NCI-H1417 (cell line): ENCODE measurements at regions not wholly inside any gene's neighbourhood (a gene's known extent, or its start where the extent isn't known, plus 50 kb on each side); places are given as distances from the start of the nearest gene placed in this dataset.
"Not testable (repeated sequence)": the region's sequence is repeated elsewhere in the genome, so short reads cannot be mapped to it uniquely, and the experiment has no call there.

Source experiments
- DNase-seq, 3 experiments: peaks; one replicate each; lab custom pipeline; 2025; lab: John Stamatoyannopoulos, UW

- DNase-seq, result no peak
Observed at GRCh38 chr5:10017786-10018185, 231.9 kb downstream of the ATPSCKMT start.

GRCh38 chr5:10016559-10016958, 233.1 kb downstream of the ATPSCKMT start:
- peak in 2 of 3 experiments; percentile 19 to 21 for DNase-seq

DNA sequence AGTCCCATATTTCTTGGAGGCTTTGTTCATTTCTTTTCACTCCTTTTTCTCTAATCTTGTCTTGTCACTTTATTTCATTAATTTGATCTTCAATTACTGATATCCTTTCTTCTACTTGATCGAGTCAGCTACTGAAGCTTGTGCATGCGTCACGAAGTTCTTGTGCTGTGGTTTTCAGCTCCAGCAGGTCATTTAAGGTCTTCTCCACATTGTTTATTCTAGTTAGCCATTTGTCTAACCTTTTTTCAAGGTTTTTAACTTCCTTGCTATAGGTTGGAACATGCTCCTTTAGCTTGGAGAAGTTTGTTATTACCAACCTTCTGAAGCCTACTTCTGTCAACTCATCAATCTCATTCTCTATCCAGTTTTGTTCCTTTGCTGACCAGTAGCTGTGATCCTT, 234.0 kb downstream of the ATPSCKMT start:
- not testable (repeated sequence) for DNase-seq

GRCh38 chr5:10009802-10010201, 239.9 kb downstream of the ATPSCKMT start:
- no peak for DNase-seq

DNA sequence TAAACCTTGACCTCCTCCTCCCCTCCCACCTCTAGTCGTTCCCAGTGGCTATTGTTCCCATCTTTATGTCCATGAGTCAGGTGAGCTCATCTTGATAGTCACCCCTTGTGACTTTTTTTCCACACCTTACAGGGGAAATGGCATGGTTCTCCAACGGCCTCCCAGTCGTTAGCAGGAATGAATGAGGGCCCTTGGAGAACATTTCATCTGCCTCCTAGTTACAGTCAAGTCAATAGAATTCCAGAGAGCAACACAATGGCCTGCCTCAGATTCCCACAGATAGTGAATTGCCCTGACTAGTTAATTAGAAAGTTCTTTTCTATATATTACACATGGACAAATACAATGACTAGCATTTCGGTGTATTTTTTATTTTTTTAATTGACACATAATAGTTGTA, 262.6 kb downstream of the ATPSCKMT start:
- DNase-seq, result no peak

- peak in 2 of 3 experiments; percentile 20 to 81 for DNase-seq
Observed at GRCh38 chr5:9977070-9977469, 272.6 kb downstream of the ATPSCKMT start.

- no peak for DNase-seq
Observed at GRCh38 chr5:9976621-9977020, 273.1 kb downstream of the ATPSCKMT start.

GRCh38 chr5:9972059-9972458, 277.6 kb downstream of the ATPSCKMT start:
- no peak for DNase-seq

DNA sequence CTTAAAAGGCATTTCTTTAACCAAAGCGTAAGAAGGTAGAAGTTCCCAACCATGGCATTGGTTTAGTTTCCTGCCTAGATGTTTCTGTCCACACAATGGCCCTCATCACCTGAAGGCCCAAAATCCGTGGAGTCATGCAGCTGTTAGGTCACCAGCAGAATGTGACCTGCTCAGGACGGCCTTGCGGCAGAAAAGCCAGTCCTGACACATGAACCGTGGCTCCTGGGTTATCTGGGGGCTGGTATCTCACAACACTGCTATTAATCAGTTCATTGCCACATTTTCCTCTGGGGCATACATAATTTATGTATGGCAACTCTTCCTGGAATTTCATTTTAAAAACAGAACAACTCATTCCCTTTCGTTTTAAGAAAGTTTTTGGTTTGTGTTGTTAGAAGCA, 278.4 kb downstream of the ATPSCKMT start:
- no peak for DNase-seq

- no peak for DNase-seq
Observed at GRCh38 chr5:9958914-9959313, 290.8 kb downstream of the ATPSCKMT start.

GRCh38 chr5:9957214-9957613, 292.5 kb downstream of the ATPSCKMT start:
- DNase-seq, result peak in 1 of 3 experiments; percentile 94

- no peak for DNase-seq
Observed at GRCh38 chr5:9956725-9957124, 293.0 kb downstream of the ATPSCKMT start.

DNA sequence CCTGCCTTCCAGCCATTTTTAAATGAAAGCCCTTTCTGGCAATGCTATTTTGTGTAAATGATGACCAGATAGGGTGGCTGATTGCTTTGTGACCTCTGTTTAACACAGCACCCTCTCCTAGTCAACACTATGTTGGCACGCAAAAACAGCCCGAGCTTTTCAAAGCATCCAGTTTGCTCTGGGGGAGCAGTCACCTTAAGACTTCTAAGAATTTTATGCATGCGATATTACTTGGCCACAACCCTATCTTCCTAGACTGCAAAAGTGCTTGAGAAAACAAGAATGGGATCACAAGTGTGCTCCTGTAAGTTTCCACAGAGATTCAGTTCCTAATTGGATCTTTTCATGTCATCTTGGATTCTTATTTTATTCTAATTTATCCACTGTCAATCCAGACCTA, 294.1 kb downstream of the ATPSCKMT start:
- DNase-seq, result no peak

DNA sequence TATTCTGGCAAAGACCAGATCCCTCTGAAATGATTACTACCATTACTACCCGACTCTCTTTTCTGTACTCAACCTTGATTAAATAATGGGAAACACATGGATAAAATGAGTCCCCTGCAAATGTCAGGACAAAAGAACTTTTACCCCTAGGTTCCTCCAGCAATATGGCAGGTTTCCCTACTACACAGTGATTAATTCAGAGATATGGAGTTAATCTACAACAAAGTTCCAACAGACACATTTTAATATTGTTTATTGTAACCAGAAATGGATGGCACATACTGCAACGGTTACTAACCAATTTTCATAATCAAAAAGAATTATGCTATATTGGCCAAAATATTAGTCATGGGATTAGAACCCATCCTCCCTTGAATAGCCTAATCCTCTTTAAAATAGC, 294.8 kb downstream of the ATPSCKMT start:
- no peak for DNase-seq

DNA sequence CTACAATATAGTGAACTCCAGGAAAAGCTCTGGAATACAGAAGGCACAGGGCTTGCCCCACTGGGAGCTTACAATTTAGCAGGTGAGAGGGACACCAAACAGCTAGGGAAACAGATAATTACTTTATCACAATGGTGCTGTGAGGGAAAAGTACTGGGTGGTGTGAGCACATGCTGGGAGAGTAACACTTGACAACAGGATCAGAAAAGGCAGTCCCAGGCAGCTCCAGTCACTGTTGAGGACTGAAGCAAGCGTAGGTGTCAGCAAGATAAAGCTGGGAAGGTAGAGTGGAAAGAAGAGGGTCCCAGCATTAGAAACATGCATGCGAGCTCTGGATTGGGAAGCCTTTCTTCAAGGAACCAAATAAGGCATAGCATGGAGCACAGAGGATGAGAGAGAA, 296.0 kb downstream of the ATPSCKMT start:
- DNase-seq, result no peak

DNA sequence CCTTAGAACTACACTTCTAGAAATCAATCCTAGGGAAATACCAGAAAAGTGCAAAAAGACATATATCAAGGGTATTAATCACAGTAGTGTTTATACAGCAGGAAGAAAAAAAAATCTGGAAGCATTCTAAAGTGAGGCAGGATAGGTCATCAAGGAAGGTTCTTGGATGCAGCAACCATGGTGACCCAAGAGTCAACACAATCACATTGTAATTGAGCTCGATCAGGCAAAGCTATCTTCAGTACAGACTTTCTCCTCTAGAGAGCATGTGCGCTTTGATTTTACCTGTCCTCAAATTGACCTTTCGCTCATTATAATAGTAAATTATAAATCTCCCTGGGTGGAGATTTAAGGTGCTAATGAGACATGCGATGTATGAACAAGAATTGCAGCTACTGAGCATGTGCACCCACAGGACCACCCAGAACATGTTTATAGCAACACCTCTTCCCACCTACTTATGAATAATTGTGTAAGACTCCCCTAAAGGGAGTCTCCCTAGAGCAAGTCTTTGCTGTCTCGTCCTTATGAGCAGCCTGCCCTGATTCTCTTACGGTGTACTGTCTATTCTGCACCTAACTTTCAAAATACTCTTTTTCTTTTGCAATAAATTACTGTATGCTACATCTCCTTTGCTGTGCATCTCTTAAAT, 297.7 kb downstream of the ATPSCKMT start:
- DNase-seq, result no peak

DNA sequence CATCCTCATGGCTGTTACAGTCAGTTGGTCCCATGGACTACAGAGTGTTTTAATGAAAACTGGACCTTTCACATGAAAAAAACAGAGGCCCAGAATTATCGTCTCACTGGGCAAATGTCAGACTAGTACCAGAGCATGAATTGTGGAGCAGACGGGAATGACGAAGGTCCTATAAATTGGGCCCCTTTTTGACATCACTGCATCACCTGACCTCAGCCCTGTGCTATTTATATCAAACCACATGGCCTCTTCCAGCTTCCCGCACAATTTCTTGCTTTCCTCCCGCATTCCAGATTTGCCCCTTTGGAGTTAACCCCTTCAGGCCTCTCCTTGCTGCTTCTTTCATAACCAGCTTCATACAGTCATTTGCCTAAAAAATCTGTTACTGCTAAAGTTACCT, 301.7 kb downstream of the ATPSCKMT start:
- DNase-seq, result no peak

GRCh38 chr5:9947225-9947714, 302.4 kb downstream of the ATPSCKMT start:
- DNase-seq, result no peak

DNA sequence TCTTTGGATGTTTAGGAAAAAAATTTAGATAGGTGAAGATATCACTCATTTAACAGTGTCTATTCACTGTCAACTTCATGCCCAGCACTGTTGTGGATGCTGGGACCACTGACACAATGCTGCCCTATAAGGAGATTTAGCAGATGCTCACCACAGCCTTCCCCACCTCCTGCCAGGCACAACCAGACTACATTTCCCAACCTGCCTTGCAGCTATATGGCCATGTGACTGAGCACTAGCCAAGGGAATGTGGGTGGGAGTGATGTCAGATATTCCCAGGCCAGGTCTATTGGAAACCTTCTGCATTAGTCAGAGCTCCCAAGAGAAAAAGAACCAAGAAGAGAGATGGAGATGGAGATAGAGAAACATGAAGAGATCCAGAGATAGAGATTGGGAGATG, 302.6 kb upstream of the TAS2R1 start:
- DNase-seq, result no peak

GRCh38 chr5:9930156-9930555, 300.0 kb upstream of the TAS2R1 start:
- DNase-seq, result no peak

GRCh38 chr5:9928326-9928725, 298.2 kb upstream of the TAS2R1 start:
- DNase-seq, result no peak

DNA sequence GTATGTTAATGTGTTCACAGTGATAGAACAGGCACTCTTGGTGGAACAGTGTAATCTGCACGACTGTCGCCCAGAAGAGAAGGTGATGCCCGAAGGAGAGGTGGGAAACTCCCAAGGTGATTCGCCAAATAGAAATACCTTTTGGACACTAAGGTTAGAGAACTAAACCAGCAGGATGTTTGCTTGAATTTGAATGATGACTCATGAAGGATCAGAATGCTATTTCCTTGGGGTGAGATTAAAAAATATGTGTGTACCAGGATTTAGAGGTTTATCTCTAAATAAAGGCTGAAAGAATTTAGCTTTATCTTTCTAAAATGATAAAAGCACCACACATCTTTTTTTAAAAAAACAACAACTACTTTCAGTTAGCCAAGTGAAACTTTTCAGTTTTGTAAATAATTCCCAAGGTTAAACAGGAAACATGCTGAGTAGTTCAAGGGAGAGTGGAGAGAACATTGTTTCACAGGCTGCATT, 297.4 kb upstream of the TAS2R1 start:
- no peak for DNase-seq

DNA sequence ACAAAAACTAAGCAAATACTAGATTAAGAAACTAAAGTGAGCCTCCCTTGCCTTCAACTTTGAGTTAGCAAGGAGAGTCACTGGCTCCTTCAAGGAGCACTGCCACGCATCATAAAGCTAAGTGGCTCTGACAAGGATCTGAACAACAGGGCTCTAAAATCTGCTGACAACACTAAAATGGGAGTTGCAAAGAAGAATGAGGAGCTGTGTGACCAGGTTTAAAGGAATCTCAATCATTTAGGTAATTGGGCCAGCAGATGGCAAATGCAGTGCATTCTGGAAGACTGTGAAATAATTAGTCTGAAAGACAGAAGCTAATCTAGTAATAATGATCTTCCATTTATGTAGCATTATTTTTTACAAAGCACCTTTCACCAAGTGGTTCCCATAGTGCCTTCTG, 297.0 kb upstream of the TAS2R1 start:
- DNase-seq, result no peak

- DNase-seq, result no peak
Observed at GRCh38 chr5:9924614-9925013, 294.5 kb upstream of the TAS2R1 start.
